Liver (tissue), 3 donors: ENCODE measurements at regions not wholly inside any gene's neighbourhood (a gene's known extent, or its start where the extent isn't known, plus 50 kb on each side); places are given as distances from the start of the nearest gene placed in this dataset.

Source experiments
- CTCF ChIP-seq: fragments of 150-350 bp; IDR thresholded peaks from 2 replicates; pipeline ENCODE4 v1.5.1; 2017; ENCODE audit warnings: improper control_type of control experiment, low read depth, low read length; ENCODE audit not compliant: missing input control
- RAD21 ChIP-seq, 2 donors: IDR thresholded peaks; 2 replicates each; pipeline ENCODE4 v1.6.1; 2016; ENCODE audit warnings: antibody characterized with exemption in 2 of 2, mild to moderate bottlenecking in 2 of 2
- REST ChIP-seq: IDR thresholded peaks from 2 replicates; pipeline ENCODE4 v1.6.1; 2016; ENCODE audit warnings: antibody characterized with exemption, mild to moderate bottlenecking
- SP1 ChIP-seq: IDR thresholded peaks from 2 replicates; pipeline ENCODE4 v1.6.1; 2018; ENCODE audit warnings: antibody characterized with exemption, mild to moderate bottlenecking
- TAF1 ChIP-seq: conservative IDR thresholded peaks from 2 replicates; pipeline ENCODE4 v1.6.1; 2016; ENCODE audit warnings: antibody characterized with exemption, mild to moderate bottlenecking
- donor health status: healthy.
- donor health status: healthy.

GRCh38 chr2:120886534-120887319 lies 151.1 kb downstream of the GLI2 start:
- TF ChIP-seq SP1 = no peak
- TF ChIP-seq TAF1 = no peak
- TF ChIP-seq CTCF = no peak
- no peak for TF ChIP-seq REST
- TF ChIP-seq RAD21 (IDR thresholded peaks at IDR 0.05) = no peak
